ENCODE measurements at regions not wholly inside any gene's neighbourhood (a gene's known extent, or its start where the extent isn't known, plus 50 kb on each side); places are given as distances from the start of the nearest gene placed in this dataset.
"Not testable (repeated sequence)": the region's sequence is repeated elsewhere in the genome, so short reads cannot be mapped to it uniquely, and the experiment has no call there.

- ChIA-PET POLR2A (no interaction called here), CTCF (no interaction called here)
Observed at GRCh38 chr7:131819891-131820290, 263.5 kb upstream of the PODXL start.

DNA sequence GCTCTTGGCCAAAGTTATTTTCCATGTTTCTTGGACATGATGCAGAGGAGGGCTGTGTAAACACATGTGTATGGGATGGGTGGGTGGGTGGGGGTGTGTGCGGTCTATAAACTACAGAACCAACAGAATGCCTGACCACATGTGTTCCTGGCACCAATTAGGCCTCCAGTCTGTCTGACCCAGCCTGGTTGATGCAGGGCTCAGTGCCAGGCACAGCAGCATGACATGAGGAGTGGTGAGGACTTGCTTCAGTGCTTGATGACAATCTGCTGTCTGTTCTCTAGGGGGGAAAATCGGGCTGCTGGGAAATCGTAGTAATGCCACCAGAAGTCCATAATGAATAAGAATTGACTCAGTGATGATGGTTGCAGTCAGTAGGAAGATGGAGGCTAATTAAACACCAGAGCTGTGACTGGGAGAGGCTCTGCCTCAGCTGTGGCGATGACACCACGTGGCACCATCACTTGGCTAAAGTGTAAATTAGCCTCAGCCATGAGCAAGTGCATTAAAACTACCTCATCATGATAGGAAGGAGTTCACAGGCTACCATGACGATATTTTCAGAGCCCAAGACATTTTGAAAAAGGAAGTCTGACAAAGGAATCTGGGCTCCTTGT lies 260.1 kb upstream of the PODXL start:
- POLR2A ChIA-PET = no interaction called here

GRCh38 chr7:131808736-131809135 lies 252.3 kb upstream of the PODXL start:
- POLR2A ChIA-PET = no interaction called here
- CTCF ChIA-PET = no interaction called here

More for the DNA sequence above, 260.1 kb upstream of the PODXL start:
- CTCF ChIA-PET = no interaction called here

DNA sequence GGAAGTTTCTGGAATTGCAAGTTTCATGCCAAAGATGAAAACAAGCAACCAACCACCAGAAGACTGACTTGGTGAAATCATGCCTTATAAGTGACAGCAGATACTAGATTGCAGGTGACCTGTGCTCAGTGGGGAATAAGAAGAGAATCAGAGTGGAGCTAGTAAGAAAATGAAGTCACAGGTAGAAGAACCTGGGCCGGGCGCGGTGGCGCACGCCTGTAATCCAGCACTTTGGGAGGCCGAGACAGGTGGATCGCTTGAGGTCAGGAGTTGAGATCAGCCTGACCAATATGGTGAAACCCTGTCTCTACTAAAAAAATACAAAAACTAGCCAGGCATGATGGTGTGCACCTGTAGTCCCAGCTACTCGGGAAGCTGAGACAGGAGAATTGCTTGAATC lies 251.7 kb upstream of the PODXL start:
- CTCF ChIA-PET, POLR2A ChIA-PET: not testable (repeated sequence)

GRCh38 chr7:131803816-131804215 lies 247.4 kb upstream of the PODXL start:
- ChIA-PET CTCF (no interaction called here), POLR2A (no interaction called here)

DNA sequence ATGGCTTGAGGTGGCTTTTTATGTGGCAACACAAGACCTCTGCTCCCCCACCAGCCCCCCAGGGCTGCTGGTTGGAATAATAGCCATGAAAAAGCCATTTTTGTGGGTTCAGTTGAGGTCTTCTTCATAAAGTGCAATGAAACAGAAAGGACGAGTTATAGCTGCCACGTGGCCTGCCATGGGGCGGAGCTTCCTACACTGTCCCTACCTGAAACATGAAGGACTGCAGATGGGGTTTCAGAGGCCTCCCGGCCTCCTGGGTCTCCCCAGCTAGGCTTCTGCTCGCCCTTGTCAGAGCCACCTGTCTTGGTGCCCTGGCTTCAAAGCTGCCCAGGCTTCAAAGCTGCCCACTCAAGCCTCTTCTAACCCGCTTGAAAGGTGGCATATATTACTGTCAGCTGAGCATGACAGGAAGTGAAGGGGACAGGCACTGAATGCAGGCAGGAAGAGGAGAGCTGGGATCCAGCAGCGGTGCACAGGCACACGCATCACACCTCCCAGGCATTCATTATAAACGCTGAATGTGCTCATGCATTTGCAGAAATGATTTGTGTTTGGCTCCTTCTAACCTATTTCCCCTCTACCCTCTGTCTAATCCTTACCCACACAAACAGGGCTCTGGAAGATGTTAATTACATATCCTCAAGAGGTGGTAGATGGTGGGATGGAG lies 245.9 kb upstream of the PODXL start:
- ChIA-PET POLR2A (no interaction called here), CTCF (no interaction called here)

DNA sequence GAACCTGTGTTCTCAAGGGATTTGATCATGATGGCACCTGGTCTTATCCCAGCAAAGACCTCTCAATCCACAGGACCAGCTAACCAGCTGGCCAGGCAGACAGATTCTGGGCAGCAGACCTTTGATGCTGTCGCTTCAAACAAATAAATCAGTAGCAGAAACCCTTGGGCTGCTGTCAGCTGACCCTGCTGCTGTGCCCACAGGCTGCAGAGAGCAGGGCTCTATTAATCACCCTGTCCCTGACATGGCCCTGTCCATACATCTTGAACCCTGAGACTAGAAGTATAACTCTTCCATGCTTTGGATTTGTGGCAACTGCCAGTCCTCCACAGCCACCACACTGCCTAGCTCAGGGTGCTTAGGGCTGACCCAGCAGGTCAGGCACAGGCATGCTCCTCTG lies 244.1 kb upstream of the PODXL start:
- ChIA-PET POLR2A (no interaction called here), CTCF (no interaction called here)

- CTCF ChIA-PET = no interaction called here
- POLR2A ChIA-PET = no interaction called here
Observed at GRCh38 chr7:131800008-131800407, 243.6 kb upstream of the PODXL start.

GRCh38 chr7:131797841-131798240 lies 241.4 kb upstream of the PODXL start:
- ChIA-PET POLR2A (no interaction called here), CTCF (no interaction called here)

GRCh38 chr7:131795400-131795799 lies 239.0 kb upstream of the PODXL start:
- ChIA-PET CTCF (no interaction called here), POLR2A (no interaction called here)

DNA sequence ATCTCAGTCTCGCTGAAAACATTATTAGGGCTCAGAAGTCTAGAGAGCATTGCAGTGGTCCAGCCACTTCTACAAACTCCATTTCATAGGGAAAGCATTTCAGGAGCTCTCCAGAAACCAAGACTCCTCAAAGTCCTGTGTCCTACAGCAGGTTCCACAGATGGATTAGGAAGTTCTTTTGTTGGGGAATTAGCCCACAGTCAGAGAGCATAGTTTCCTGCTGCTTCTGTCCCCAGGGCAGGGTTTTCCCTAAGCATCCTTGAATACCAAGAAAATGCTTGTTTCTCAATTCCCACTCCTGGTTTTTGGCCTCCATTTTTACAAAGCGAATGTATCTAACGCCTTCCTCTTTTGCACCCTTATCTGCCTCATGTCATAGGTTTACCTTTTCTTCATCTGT lies 235.9 kb upstream of the PODXL start:
- POLR2A ChIA-PET = no interaction called here
- CTCF ChIA-PET = no interaction called here

GRCh38 chr7:131787101-131787500 lies 230.7 kb upstream of the PODXL start:
- POLR2A ChIA-PET = no interaction called here
- CTCF ChIA-PET = no interaction called here

DNA sequence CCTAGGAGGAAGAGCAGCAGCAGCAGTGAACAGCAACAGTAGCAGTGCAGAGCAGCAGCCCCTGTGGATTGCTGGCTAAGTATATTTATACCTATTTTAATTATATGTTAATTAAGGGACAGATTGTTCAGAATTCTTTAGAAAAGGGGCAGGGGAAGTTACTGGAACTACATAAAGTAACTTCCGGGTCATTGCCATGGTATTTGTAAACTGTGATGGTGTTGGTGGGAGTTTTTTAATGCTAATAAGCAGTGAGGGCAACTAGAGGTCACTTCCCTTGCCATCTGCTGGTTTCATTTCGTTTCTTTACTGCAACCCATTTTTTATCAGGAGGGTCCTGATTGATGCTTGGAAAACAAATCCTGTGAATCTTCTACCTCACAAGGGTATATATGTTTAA lies 229.8 kb upstream of the PODXL start:
- ChIA-PET CTCF (no interaction called here), POLR2A (no interaction called here)

DNA sequence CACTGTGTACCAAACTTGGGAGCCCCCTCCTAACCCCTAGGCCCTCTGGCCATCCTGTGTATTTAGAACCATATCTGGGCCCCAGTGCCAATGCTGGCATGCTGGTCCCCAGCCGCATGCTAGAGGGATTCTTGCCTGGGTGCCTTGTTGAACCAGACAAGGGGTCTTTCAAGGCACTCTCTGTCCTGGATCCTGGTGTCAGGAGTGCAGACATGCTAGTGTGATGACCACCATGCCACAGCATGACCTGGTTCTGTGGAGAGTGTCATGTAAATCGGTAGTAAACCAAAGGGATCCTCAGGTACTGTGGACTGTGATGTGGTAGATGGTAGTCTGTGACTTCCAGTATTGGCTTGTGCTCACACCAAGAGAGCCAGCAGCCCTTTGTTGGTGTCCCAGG lies 222.2 kb upstream of the PODXL start:
- POLR2A ChIA-PET = no interaction called here
- CTCF ChIA-PET = no interaction called here

DNA sequence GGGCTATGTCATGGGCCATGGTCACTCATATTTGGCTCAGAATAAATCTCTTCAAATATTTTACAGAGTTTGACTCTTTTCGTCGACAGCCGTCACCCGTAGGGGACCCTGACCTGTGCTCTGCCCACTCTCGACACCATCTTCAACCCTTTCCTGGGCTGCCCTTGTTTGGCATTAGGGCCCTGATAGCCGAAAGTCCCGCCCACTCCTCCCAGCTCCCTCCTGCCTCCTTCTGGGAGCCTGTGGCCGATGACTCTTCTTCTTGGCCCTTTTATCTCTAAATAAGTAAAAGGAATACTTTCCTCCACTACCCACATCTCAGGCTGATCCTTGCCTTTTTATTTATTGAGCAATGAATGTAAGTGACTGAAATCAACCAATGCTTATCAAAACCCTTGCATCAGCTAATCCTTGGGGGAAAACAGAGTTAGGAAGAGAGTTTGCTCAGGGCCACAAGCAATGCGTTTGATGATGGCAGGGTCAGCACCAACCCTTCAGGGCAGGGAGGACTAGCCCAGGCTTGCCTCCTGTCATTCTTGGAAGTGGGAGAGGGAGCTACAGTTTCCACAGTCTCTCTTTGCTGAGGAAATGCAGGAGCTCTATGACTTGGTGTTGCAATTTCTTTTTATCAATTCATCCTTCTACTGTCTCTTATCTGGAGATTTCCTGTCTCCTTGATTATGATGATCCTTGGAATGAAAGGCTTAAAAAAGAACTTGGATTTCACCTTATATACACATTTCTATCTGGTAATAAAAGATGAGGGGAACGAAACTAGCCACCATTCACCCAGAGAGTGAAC lies 218.2 kb upstream of the PODXL start:
- POLR2A ChIA-PET = no interaction called here
- CTCF ChIA-PET = no interaction called here

GRCh38 chr7:131773413-131773812 lies 217.0 kb upstream of the PODXL start:
- POLR2A ChIA-PET = no interaction called here
- CTCF ChIA-PET = no interaction called here

GRCh38 chr7:131769241-131769640 lies 212.8 kb upstream of the PODXL start:
- ChIA-PET CTCF (no interaction called here), POLR2A (no interaction called here)

DNA sequence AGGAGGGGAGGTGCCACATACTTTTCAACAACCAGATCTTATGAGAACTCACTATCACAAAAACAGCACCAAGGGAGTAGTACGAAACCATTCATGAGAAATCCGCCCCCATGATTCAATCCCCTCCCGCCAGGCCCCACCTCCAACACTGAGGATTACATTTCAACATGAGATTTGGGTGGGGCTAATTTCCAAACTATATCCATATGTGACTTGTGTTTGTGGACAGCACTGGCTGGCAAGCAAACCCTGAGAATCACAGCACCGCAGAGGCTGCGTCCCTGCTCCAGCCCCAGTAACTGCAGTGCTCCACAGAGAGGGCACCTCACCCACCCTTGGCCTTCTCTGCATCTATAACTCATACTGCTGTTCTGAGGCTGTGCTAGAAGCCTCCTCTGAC lies 211.2 kb upstream of the PODXL start:
- ChIA-PET POLR2A (no interaction called here), CTCF (no interaction called here)

GRCh38 chr7:131765575-131765974 lies 209.1 kb upstream of the PODXL start:
- ChIA-PET CTCF (no interaction called here), POLR2A (no interaction called here)

DNA sequence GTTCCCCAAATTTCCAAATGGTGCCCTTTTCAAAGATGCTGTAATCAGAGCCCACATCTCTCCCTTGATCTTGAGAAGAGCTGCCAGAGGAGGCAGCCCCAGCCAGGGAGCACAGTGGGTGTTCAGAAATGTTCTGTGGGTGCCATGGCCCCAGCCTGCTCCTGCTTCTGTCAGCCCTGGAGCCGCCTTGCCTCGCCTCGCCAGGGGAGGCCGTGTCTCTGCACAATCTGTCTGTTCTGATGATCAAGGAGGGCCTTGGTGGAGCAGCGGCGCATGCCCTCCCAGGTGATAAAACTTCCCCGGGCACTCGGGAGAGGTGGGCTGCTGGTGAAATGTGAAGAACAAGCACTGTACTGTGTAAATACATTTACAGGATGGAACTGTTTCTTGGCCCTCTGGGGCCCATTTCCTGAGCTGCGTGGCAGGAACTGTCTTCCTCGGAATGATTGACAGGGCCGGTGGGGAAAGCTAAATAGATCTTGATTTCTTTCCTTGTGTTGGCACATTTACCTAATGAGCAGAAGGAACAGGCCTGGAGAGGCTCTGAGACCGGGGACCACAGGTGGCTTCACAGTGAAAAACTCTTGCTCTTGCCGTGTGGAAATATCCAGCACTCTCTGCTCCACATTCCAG lies 207.8 kb upstream of the PODXL start:
- CTCF ChIA-PET = no interaction called here

GRCh38 chr7:131762753-131763152 lies 206.3 kb upstream of the PODXL start:
- ChIA-PET POLR2A (no interaction called here), CTCF (no interaction called here)

More for the DNA sequence above, 207.8 kb upstream of the PODXL start:
- POLR2A ChIA-PET = no interaction called here

All from activated CD8-positive, alpha-beta memory T cell treated with anti-CD3 and anti-CD28 coated beads for 36 hours (primary cell).